BJ (cell line): ENCODE measurements at regions not wholly inside any gene's neighbourhood (a gene's known extent, or its start where the extent isn't known, plus 50 kb on each side); places are given as distances from the start of the nearest gene placed in this dataset.

Experiments used
- CTCF ChIA-PET: fragments of 350-600 bp; formaldehyde crosslinking; extraction: SDS; loops from one replicate; lab custom pipeline; 2021; ENCODE audit warnings: antibody characterized with exemption, inconsistent platforms; lab: Yijun Ruan, JAX
- POLR2A ChIA-PET: fragments of 300-600 bp; sonication (Branson Sonifier 250); formaldehyde crosslinking; extraction: SDS; loops from one replicate; lab custom pipeline; 2021; ENCODE audit warnings: antibody characterized with exemption; lab: Charles Lee
- DNase-seq: peaks from one replicate; pipeline ENCODE4 v3.0.0-alpha.2; 2011; ENCODE audit warnings: low read depth
- H3K27me3 ChIP-seq: 2 replicates; pipeline ENCODE4 v1.6.0; 2011; ENCODE audit warnings: low read length; ENCODE audit not compliant: control insufficient read depth, insufficient read depth
- H3K36me3 ChIP-seq: 2 replicates; pipeline ENCODE4 v1.5.1; 2011; ENCODE audit warnings: low read length; ENCODE audit not compliant: control insufficient read depth, insufficient read depth
- H3K4me3 ChIP-seq: 2 replicates; pipeline ENCODE4 v1.5.1; 2011; ENCODE audit warnings: low read depth, mild to moderate bottlenecking, control low read depth, low read length
- TF ChIP-seq, protein P1 (sequence below): IDR thresholded peaks from 2 replicates; pipeline ENCODE4 v1.5.1; 2011; ENCODE audit warnings: low read depth, mild to moderate bottlenecking, control low read depth, inconsistent platforms, low read length, moderate library complexity; ENCODE audit not compliant: insufficient read depth

DNA sequence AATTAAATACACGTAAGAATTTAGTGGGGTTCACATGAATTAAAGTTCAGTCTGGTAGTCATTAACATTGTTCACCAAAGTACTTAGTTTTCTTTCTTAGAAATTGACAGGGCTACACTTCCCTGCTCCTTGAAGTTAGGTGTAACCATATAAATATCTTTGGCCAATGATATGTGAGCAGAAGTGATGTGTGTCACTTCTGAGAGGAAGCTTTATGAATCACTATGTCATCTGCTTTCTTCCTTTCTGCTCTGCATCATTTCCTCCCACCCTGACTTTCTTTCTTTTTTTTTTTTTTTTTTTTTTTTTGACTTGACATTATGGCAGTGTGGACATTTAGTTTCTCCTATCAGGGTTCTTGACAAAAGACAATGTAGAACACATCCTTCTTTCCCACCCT is 156.2 kb upstream of the COL8A1 start:
- CTCF ChIA-PET, result interaction anchor here (1.2 kb wide), 1 partner anchor 9 kb away, joined by 3 read pairs; no protein-coding TSS in a partner anchor
- Histone ChIP-seq H3K27me3 (no peaks in the 10 kb centered on the region), H3K36me3 (no peaks in the 10 kb centered on the region), H3K4me3 (no peak overlapping the region)
- DNase-seq, result no peak
- POLR2A ChIA-PET, result no interaction called here
- TF ChIP-seq, protein P1, sequence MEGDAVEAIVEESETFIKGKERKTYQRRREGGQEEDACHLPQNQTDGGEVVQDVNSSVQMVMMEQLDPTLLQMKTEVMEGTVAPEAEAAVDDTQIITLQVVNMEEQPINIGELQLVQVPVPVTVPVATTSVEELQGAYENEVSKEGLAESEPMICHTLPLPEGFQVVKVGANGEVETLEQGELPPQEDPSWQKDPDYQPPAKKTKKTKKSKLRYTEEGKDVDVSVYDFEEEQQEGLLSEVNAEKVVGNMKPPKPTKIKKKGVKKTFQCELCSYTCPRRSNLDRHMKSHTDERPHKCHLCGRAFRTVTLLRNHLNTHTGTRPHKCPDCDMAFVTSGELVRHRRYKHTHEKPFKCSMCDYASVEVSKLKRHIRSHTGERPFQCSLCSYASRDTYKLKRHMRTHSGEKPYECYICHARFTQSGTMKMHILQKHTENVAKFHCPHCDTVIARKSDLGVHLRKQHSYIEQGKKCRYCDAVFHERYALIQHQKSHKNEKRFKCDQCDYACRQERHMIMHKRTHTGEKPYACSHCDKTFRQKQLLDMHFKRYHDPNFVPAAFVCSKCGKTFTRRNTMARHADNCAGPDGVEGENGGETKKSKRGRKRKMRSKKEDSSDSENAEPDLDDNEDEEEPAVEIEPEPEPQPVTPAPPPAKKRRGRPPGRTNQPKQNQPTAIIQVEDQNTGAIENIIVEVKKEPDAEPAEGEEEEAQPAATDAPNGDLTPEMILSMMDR, result no peak

DNA sequence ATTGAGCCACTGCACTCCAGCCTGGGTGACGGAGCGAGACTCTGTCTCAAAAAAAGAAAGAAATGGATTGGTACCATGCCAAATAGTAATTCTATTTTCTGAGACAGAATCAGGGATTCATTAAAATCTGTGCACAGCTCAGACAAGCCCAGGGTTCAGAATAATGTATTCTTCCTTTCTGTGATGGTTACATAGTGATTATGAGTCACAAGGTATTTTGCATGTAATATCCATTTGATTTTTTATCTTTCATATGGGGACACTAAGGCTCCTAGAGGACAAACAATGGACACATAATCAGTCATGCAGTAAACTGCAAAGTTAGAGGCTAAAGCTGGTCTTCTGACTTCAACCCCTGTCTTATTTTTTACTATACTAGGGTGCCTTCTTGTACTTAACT is 156.8 kb upstream of the COL8A1 start:
- CTCF ChIA-PET, result interaction anchor here (0.7 to 1.2 kb wide), 2 partner anchors 9 to 18 kb away, joined by 3 read pairs; no protein-coding TSS in a partner anchor
- no peaks in the 10 kb centered on the region for H3K36me3 ChIP-seq
- DNase-seq, result no peak
- POLR2A ChIA-PET, result no interaction called here
- no peaks in the 10 kb centered on the region for H3K27me3 ChIP-seq
- H3K4me3 ChIP-seq, result no peak overlapping the region
- TF ChIP-seq, protein P1, result no peak

DNA sequence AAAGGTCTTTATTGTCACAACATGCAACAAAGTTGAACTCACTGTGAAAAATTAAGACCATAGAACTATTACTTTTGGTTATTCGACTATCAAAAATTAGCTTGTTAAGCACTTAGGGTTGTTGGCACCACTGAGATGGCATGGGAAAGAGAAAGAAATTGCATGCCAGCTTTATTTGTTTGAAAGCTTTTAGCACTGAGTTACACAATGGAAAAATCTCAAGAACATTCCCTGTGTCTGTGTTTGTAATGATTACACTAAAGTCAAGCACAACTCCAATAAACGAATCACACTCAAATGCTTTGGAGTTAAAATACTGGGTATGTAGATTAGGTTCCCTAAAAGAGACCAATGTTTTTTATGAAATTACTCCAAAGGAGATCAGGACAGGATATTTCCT is 158.6 kb upstream of the COL8A1 start:
- DNase-seq, result no peak
- H3K27me3 ChIP-seq, result no peaks in the 10 kb centered on the region
- ChIA-PET CTCF (interaction anchor here (1.0 to 1.9 kb wide), 2 partner anchors 19 to 307 kb away, joined by 4 to 5 read pairs; no protein-coding TSS in a partner anchor), POLR2A (no interaction called here)
- no peaks in the 10 kb centered on the region for H3K36me3 ChIP-seq
- TF ChIP-seq, protein P1, result no peak
- no peak overlapping the region for H3K4me3 ChIP-seq

DNA sequence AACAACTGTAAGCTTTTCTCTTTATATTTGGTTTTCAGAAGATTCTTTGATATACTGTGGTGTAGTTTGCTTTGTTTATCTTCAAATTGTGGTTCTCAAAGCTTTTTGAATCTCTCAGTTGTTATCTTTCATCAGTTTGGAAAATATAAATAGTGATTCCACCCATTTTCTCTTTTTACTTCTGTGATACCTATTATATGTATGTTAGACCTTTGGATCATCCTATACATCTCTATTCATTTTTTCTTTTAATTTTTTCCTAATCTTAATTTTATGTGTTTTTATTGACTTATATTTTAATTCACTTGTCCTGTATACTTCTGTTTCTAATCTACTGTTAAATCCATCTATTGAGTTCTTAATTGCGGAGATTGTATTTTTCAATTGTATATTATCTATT is 160.7 kb upstream of the COL8A1 start:
- TF ChIP-seq, protein P1, result no peak
- H3K36me3 ChIP-seq, result no peaks in the 10 kb centered on the region
- ChIA-PET CTCF (no interaction called here), POLR2A (no interaction called here)
- no peak for DNase-seq
- H3K27me3 ChIP-seq, result no peaks in the 10 kb centered on the region
- H3K4me3 ChIP-seq, result no peak overlapping the region

DNA sequence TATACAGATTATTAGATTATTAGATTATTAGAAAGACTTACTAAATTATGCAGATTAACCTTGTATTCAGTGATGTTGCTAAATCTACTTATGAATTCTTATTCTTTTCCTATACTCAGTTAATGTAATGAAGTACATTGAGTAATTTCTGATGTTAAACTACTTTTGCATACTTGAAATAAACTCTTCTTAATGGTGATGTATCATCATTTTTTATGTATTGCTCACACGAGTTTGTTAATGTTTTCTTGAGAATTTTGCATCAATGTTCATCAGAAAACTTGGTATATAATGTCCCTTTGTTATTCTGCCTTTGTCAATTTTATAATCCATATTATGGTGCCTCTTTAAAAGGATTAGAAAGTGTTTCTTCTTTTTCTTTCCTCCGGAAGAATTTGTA is 163.2 kb upstream of the COL8A1 start:
- CTCF ChIA-PET, result no interaction called here

More for the DNA sequence above, 163.2 kb upstream of the COL8A1 start:
- Histone ChIP-seq H3K36me3 (no peaks in the 10 kb centered on the region), H3K27me3 (no peaks in the 10 kb centered on the region), H3K4me3 (no peak overlapping the region)
- TF ChIP-seq, protein P1, result no peak
- DNase-seq, result no peak
- POLR2A ChIA-PET, result no interaction called here
